H9 (cell line): ENCODE measurements at regions not wholly inside any gene's neighbourhood (a gene's known extent, or its start where the extent isn't known, plus 50 kb on each side); places are given as distances from the start of the nearest gene placed in this dataset.

Experiments
- DNase-seq: peaks from one replicate; pipeline ENCODE4 v3.0.0-alpha.2; 2017
- H2AFZ ChIP-seq: one replicate; pipeline ENCODE4 v1.6.1; 2013; ENCODE audit warnings: mild to moderate bottlenecking, low read length, control low read depth, moderate library complexity
- H2AK5ac ChIP-seq: 2 replicates; pipeline ENCODE4 v1.6.1; 2013; ENCODE audit warnings: low read length, control low read depth, mixed read lengths; ENCODE audit not compliant: insufficient read length
- H2BK120ac ChIP-seq: one replicate; pipeline ENCODE4 v1.6.1; 2013; ENCODE audit warnings: low read depth, mild to moderate bottlenecking, low read length, control low read depth, inconsistent platforms; ENCODE audit not compliant: poor library complexity, severe bottlenecking
- H2BK12ac ChIP-seq: 2 replicates; pipeline ENCODE4 v1.6.1; 2013; ENCODE audit warnings: low read length, control low read depth, mixed read lengths, low read depth; ENCODE audit not compliant: insufficient read length
- H2BK15ac ChIP-seq: 2 replicates; pipeline ENCODE4 v1.6.1; 2013; ENCODE audit warnings: low read depth, low read length, control low read depth
- H2BK20ac ChIP-seq: one replicate; pipeline ENCODE4 v1.6.1; 2013; ENCODE audit warnings: low read depth, mild to moderate bottlenecking, low read length, control low read depth, inconsistent platforms; ENCODE audit not compliant: poor library complexity, severe bottlenecking
- H2BK5ac ChIP-seq: 2 replicates; pipeline ENCODE4 v1.6.1; 2013; ENCODE audit warnings: low read length, control low read depth, mixed read lengths; ENCODE audit not compliant: insufficient read length
- H3K14ac ChIP-seq: 2 replicates; pipeline ENCODE4 v1.6.1; 2013; ENCODE audit warnings: low read length, control low read depth; ENCODE audit not compliant: insufficient read depth
- H3K18ac ChIP-seq: 2 replicates; pipeline ENCODE4 v1.6.1; 2013; ENCODE audit warnings: low read depth, mild to moderate bottlenecking, mixed read lengths, low read length, control low read depth; ENCODE audit not compliant: insufficient read length
- H3K23ac ChIP-seq: 2 replicates; pipeline ENCODE4 v1.6.1; 2013; ENCODE audit warnings: low read length, control low read depth, mixed read lengths, low read depth; ENCODE audit not compliant: insufficient read length
- H3K23me2 ChIP-seq: 2 replicates; pipeline ENCODE4 v1.6.1; 2013; ENCODE audit warnings: low read depth, mild to moderate bottlenecking, mixed read lengths, low read length, control low read depth; ENCODE audit not compliant: insufficient read length, poor library complexity, severe bottlenecking
- H3K27ac ChIP-seq: 2 replicates; pipeline ENCODE4 v1.5.1; 2013; ENCODE audit warnings: low read length, control low read depth, mixed read lengths, low read depth; ENCODE audit not compliant: insufficient read length
- H3K27me3 ChIP-seq: 2 replicates; pipeline ENCODE4 v1.6.1; 2013; ENCODE audit warnings: low read length, control low read depth, inconsistent platforms; ENCODE audit not compliant: insufficient read depth
- H3K4ac ChIP-seq: 2 replicates; pipeline ENCODE4 v1.6.1; 2013; ENCODE audit warnings: low read depth, mild to moderate bottlenecking, control low read depth, inconsistent platforms, low read length, moderate library complexity
- H3K4me1 ChIP-seq: 2 replicates; pipeline ENCODE4 v1.6.1; 2013; ENCODE audit warnings: low read length, control low read depth, inconsistent platforms; ENCODE audit not compliant: insufficient read depth
- H3K4me2 ChIP-seq: 2 replicates; pipeline ENCODE4 v1.6.1; 2013; ENCODE audit warnings: low read length, control low read depth, mixed read lengths; ENCODE audit not compliant: insufficient read length, insufficient read depth
- H3K56ac ChIP-seq: 2 replicates; pipeline ENCODE4 v1.6.1; 2013; ENCODE audit warnings: low read depth, mild to moderate bottlenecking, mixed read lengths, low read length, control low read depth; ENCODE audit not compliant: insufficient read length
- H3K79me1 ChIP-seq: 2 replicates; pipeline ENCODE4 v1.6.1; 2013; ENCODE audit warnings: low read depth, mild to moderate bottlenecking, moderate library complexity, low read length, control low read depth, inconsistent platforms; ENCODE audit not compliant: insufficient read depth, poor library complexity, severe bottlenecking
- H3K79me2 ChIP-seq: 2 replicates; pipeline ENCODE4 v1.6.1; 2013; ENCODE audit warnings: low read length, control low read depth, inconsistent platforms; ENCODE audit not compliant: insufficient read depth
- H3K9ac ChIP-seq: 2 replicates; pipeline ENCODE4 v1.6.1; 2013; ENCODE audit warnings: low read length, control low read depth, mixed read lengths; ENCODE audit not compliant: insufficient read length; ENCODE audit errors: extremely low read depth
- H3K9me3 ChIP-seq: one replicate; pipeline ENCODE4 v1.6.1; 2013; ENCODE audit warnings: low read depth, low read length, inconsistent platforms; ENCODE audit not compliant: control insufficient read depth
- H3T11ph ChIP-seq: one replicate; pipeline ENCODE4 v1.6.1; 2013; ENCODE audit warnings: mild to moderate bottlenecking, low read length, control low read depth, inconsistent platforms
- H4K20me1 ChIP-seq: one replicate; pipeline ENCODE4 v1.6.1; 2013; ENCODE audit not compliant: control insufficient read depth, insufficient read length, insufficient read depth
- H4K5ac ChIP-seq: 2 replicates; pipeline ENCODE4 v1.6.1; 2013; ENCODE audit warnings: low read depth, mild to moderate bottlenecking, mixed read lengths, low read length, control low read depth; ENCODE audit not compliant: insufficient read length
- H4K8ac ChIP-seq: replicated peaks from 2 replicates; pipeline ENCODE4 v1.6.1; 2013; ENCODE audit warnings: low read length, control low read depth, mixed read lengths, low read depth; ENCODE audit not compliant: insufficient read length
- H4K91ac ChIP-seq: 2 replicates; pipeline ENCODE4 v1.6.1; 2013; ENCODE audit warnings: low read depth, mild to moderate bottlenecking, moderate library complexity, mixed read lengths, low read length, control low read depth; ENCODE audit not compliant: insufficient read length
- H3K27ac Mint-ChIP-seq, 3 experiments: 2 replicates in 2 of 3; 3 replicates in 1 of 3; pipeline ENCODE4 v1.8.0; 2020 to 2021; ENCODE audit warnings: mixed read lengths in 3 of 3, mild to moderate bottlenecking in 1 of 3, moderate library complexity in 1 of 3
- H3K27me3 Mint-ChIP-seq: 2 replicates; pipeline ENCODE4 v1.8.0; 2021; ENCODE audit warnings: low read depth, mild to moderate bottlenecking, moderate library complexity, mixed read lengths
- H3K36me3 Mint-ChIP-seq, 3 experiments: 2 replicates in 2 of 3; 3 replicates in 1 of 3; pipeline ENCODE4 v1.8.0; 2020 to 2021; ENCODE audit warnings: low read depth in 3 of 3, mixed read lengths in 3 of 3; ENCODE audit not compliant: insufficient read depth in 1 of 3
- H3K4me1 Mint-ChIP-seq, 2 experiments: 2 replicates each; pipeline ENCODE4 v1.8.0; 2020; ENCODE audit warnings: mixed read lengths in 2 of 2
- H3K4me3 Mint-ChIP-seq, 2 experiments: 2 replicates in 1 of 2; 3 replicates in 1 of 2; pipeline ENCODE4 v1.8.0; 2020 to 2021; ENCODE audit warnings: mild to moderate bottlenecking in 2 of 2, mixed read lengths in 2 of 2, moderate library complexity in 1 of 2
- H3K9me3 Mint-ChIP-seq, 2 experiments: 2 replicates in 1 of 2; 3 replicates in 1 of 2; pipeline ENCODE4 v1.8.0; 2020; ENCODE audit warnings: mild to moderate bottlenecking in 2 of 2, mixed read lengths in 2 of 2, moderate library complexity in 1 of 2
- CTCF ChIP-seq: fragments of 200-600 bp; sonication (generic); conservative IDR thresholded peaks from 3 replicates; pipeline ENCODE4 v1.8.0; 2021; ENCODE audit warnings: antibody characterized with exemption, mild to moderate bottlenecking
- WGBS: extraction: QIAGEN DNeasy Blood & Tissue Kit; methylation state at CpG from one replicate; pipeline ENCODE4 v1.1.7; 2013; ENCODE audit warnings: missing lambda C conversion rate, low lambda C conversion rate, mixed read lengths; ENCODE audit not compliant: insufficient read length; ENCODE audit errors: extremely low coverage; 5-methylcytosine and 5-hydroxymethylcytosine counted together

GRCh38 chr2:423479-423878 is 135.6 kb upstream of the ALKAL2 start:
- DNase-seq = no peak
- Histone ChIP-seq H3K23ac (no peak overlapping the region), H3K9me3 (no peaks in the 10 kb centered on the region), H3K27me3 (no peaks in the 10 kb centered on the region), H3K9ac (no peak overlapping the region), H3K18ac (no peak overlapping the region), H3T11ph (no peak overlapping the region), H3K4me1 (no peaks in the 10 kb centered on the region; the same call in 1 of the 2 replicates), H3K27ac (no peak overlapping the region), H2AK5ac (no peak overlapping the region), H4K8ac (no peak overlapping the region), H3K4ac (no peak overlapping the region), H3K4me2 (no peak overlapping the region), H4K91ac (no peak overlapping the region), H4K20me1 (no peaks in the 10 kb centered on the region), H2BK120ac (no peak overlapping the region), H3K79me1 (no peaks in the 10 kb centered on the region), H4K5ac (no peak overlapping the region), H2BK5ac (no peak overlapping the region), H2BK15ac (no peak overlapping the region), H2BK20ac (no peak overlapping the region), H3K79me2 (no peaks in the 10 kb centered on the region), H3K23me2 (no peaks in the 10 kb centered on the region), H2AFZ (no peak overlapping the region), H3K56ac (no peak overlapping the region), H3K14ac (peak overlapping the region; percentile 25; the same call in 1 of the 2 replicates), H2BK12ac (no peak overlapping the region)
- Mint-ChIP-seq H3K4me3 (no peak overlapping the region), H3K27ac (peak overlapping the region in 1 of 3 experiments; percentile 59; a peak in 1 of 7 replicates), H3K36me3 (no peaks in the 10 kb centered on the region), H3K9me3 (peaks cover 3% of the 10 kb centered on the region in 2 experiments; a peak in 3 of 5 replicates), H3K4me1 (peaks cover 8% of the 10 kb centered on the region in 2 experiments; a peak in 3 of 4 replicates), H3K27me3 (no peaks in the 10 kb centered on the region; the same call in none of the 2 replicates)
- no CpG with 5 or more reads among the region's 10 CpGs for WGBS
- no peak for TF ChIP-seq CTCF
